Activated CD8-positive, alpha-beta memory T cell treated with anti-CD3 and anti-CD28 coated beads, Interleukin-2, amount 50 U/mL, for 4 hours (primary cell): ENCODE measurements at regions not wholly inside any gene's neighbourhood (a gene's known extent, or its start where the extent isn't known, plus 50 kb on each side); places are given as distances from the start of the nearest gene placed in this dataset.

Experiments used
- DNase-seq: peaks from one replicate; pipeline ENCODE4 v3.0.0-alpha.2; 2020

GRCh38 chr4:65976287-65976686 lies 306.0 kb upstream of the EPHA5 start:
- DNase-seq, result no peak

- DNase-seq, result no peak
Measured at GRCh38 chr4:65973186-65973585, 302.9 kb upstream of the EPHA5 start.

GRCh38 chr4:65971686-65972085 lies 301.4 kb upstream of the EPHA5 start:
- DNase-seq, result no peak

- DNase-seq, result no peak
Measured at GRCh38 chr4:65968831-65969558, 298.7 kb upstream of the EPHA5 start.

- no peak for DNase-seq
Measured at GRCh38 chr4:65960751-65961150, 290.5 kb upstream of the EPHA5 start.

- no peak for DNase-seq
Measured at GRCh38 chr4:65954416-65954815, 284.1 kb upstream of the EPHA5 start.

- no peak for DNase-seq
Measured at GRCh38 chr4:65951177-65951576, 280.9 kb upstream of the EPHA5 start.

- DNase-seq, result no peak
Measured at GRCh38 chr4:65943076-65943475, 272.8 kb upstream of the EPHA5 start.

GRCh38 chr4:65924843-65925242 lies 254.6 kb upstream of the EPHA5 start:
- no peak for DNase-seq

- no peak for DNase-seq
Measured at GRCh38 chr4:65923616-65924015, 253.3 kb upstream of the EPHA5 start.

- DNase-seq, result no peak
Measured at GRCh38 chr4:65921180-65921579, 250.9 kb upstream of the EPHA5 start.

GRCh38 chr4:65918872-65919271 lies 248.6 kb upstream of the EPHA5 start:
- DNase-seq, result no peak

- DNase-seq, result no peak
Measured at GRCh38 chr4:65918212-65918611, 247.9 kb upstream of the EPHA5 start.

GRCh38 chr4:65917486-65917885 lies 247.2 kb upstream of the EPHA5 start:
- no peak for DNase-seq

- DNase-seq, result no peak
Measured at GRCh38 chr4:65911720-65912119, 241.4 kb upstream of the EPHA5 start.

- no peak for DNase-seq
Measured at GRCh38 chr4:65893957-65894755, 223.9 kb upstream of the EPHA5 start.

GRCh38 chr4:65893271-65893670 lies 223.0 kb upstream of the EPHA5 start:
- no peak for DNase-seq

- no peak for DNase-seq
Measured at GRCh38 chr4:65880594-65880993, 210.3 kb upstream of the EPHA5 start.

- no peak for DNase-seq
Measured at GRCh38 chr4:65868096-65868824, 198.0 kb upstream of the EPHA5 start.

- no peak for DNase-seq
Measured at GRCh38 chr4:65865489-65865888, 195.2 kb upstream of the EPHA5 start.

- no peak for DNase-seq
Measured at GRCh38 chr4:65861993-65862392, 191.7 kb upstream of the EPHA5 start.

- DNase-seq, result no peak
Measured at GRCh38 chr4:65845199-65845773, 175.0 kb upstream of the EPHA5 start.

GRCh38 chr4:65839164-65839931 lies 169.1 kb upstream of the EPHA5 start:
- DNase-seq, result no peak
